HepG2 (cell line): ENCODE measurements at regions not wholly inside any gene's neighbourhood (a gene's known extent, or its start where the extent isn't known, plus 50 kb on each side); places are given as distances from the start of the nearest gene placed in this dataset.

Experiments used
- ATAC-seq: fragments of 200-7000 bp; cut with Tn5 transposase; 3 replicates; pipeline ENCODE4 v1.9.1; 2020; ENCODE audit warnings: mild to moderate bottlenecking, moderate library complexity
- BruUV-seq: library from RNA; stranded (reverse); fragments of 400-500 nt; replicated peaks from 2 replicates; lab custom pipeline; 2021; lab: Mats Ljungman, UMichigan
- CTCF ChIA-PET: fragments of 300-600 bp; formaldehyde crosslinking; extraction: SDS; loops from one replicate; lab custom pipeline; 2021; ENCODE audit warnings: low total read pairs, inconsistent platforms, low intra/inter-chr PET ratio; lab: Yijun Ruan, JAX
- POLR2A ChIA-PET: fragments of 350-600 bp; sonication (Branson Sonifier 250); formaldehyde crosslinking; loops from one replicate; lab custom pipeline; 2020; ENCODE audit warnings: antibody characterized with exemption, inconsistent platforms; lab: Yijun Ruan, JAX
- DNase-seq: peaks from one replicate; pipeline ENCODE4 v3.0.0-alpha.2; 2015; ENCODE audit warnings: low spot score
- FAIRE-seq: peaks from 3 replicates; lab custom pipeline; 2011; peaks lifted over from hg19 to GRCh38; lab: Jason Lieb, UNC
- H2AFZ ChIP-seq: one replicate; pipeline ENCODE4 v1.6.1; 2011; ENCODE audit warnings: low read length, inconsistent platforms
- H3K27ac ChIP-seq: fragments of 300-600 bp; 3 replicates; pipeline ENCODE4 v1.8.0; 2011; ENCODE audit warnings: mixed run types, mild to moderate bottlenecking, mixed read lengths, low read length, inconsistent platforms; ENCODE audit not compliant: insufficient read depth; ENCODE audit errors: extremely low read length
- H3K27me3 ChIP-seq, 2 experiments: fragments of 200-600 bp in 1 of 2; 2 replicates in 1 of 2; 3 replicates in 1 of 2; pipeline versions ENCODE4 v1.6.0 to v1.8.0; 2011; ENCODE audit warnings: low read length in 2 of 2, mild to moderate bottlenecking in 2 of 2, moderate library complexity in 2 of 2, inconsistent platforms in 1 of 2; ENCODE audit not compliant: insufficient read depth in 2 of 2, control insufficient read depth in 1 of 2
- H3K36me3 ChIP-seq, 2 experiments: fragments of 200-600 bp in 1 of 2; replicated peaks in 1 of 2; 2 replicates in 1 of 2; 3 replicates in 1 of 2; pipeline versions ENCODE4 v1.5.1 to v1.8.0; 2011; ENCODE audit warnings: low read length in 2 of 2, inconsistent platforms in 1 of 2; ENCODE audit not compliant: insufficient read depth in 2 of 2, control insufficient read depth in 1 of 2
- H3K4me1 ChIP-seq: 2 replicates; pipeline ENCODE4 v1.5.1; 2012; ENCODE audit warnings: low read length, inconsistent platforms; ENCODE audit not compliant: insufficient read depth
- H3K4me2 ChIP-seq: 2 replicates; pipeline ENCODE4 v1.6.0; 2011; ENCODE audit warnings: low read depth, low read length, inconsistent platforms
- H3K4me3 ChIP-seq, 3 experiments: fragments of 200-600 bp in 1 of 3; sonication (generic), shearing (Covaris generic) in 1 of 3; replicated peaks in 1 of 3; 2 replicates each; pipeline ENCODE4 v1.5.1; 2011 to 2016; ENCODE audit warnings: low read length in 3 of 3, inconsistent platforms in 2 of 3, low read depth in 2 of 3, mild to moderate bottlenecking in 2 of 3, control low read depth in 1 of 3, mixed read lengths in 1 of 3; ENCODE audit not compliant: insufficient read depth in 1 of 3
- H3K79me2 ChIP-seq: one replicate; pipeline ENCODE4 v1.6.1; 2011; ENCODE audit warnings: low read length, inconsistent platforms; ENCODE audit not compliant: insufficient read depth
- H3K9ac ChIP-seq: 2 replicates; pipeline ENCODE4 v1.6.0; 2011; ENCODE audit warnings: mild to moderate bottlenecking, low read depth, low read length, inconsistent platforms; ENCODE audit not compliant: insufficient read depth
- H3K9me3 ChIP-seq: 2 replicates; pipeline ENCODE4 v1.5.1; 2012; ENCODE audit warnings: mild to moderate bottlenecking, low read length
- H4K20me1 ChIP-seq: 2 replicates; pipeline ENCODE4 v1.6.0; 2011; ENCODE audit warnings: inconsistent platforms, mild to moderate bottlenecking, low read length, moderate library complexity; ENCODE audit not compliant: insufficient read depth
- HNRNPL ChIP-seq: fragments of 200-400 bp; formaldehyde crosslinking; IDR thresholded peaks from 2 replicates; pipeline ENCODE4 v1.6.1; 2017; ENCODE audit warnings: mild to moderate bottlenecking, low read depth, low read length
- HOXD1 ChIP-seq: sonication (generic); formaldehyde crosslinking; IDR thresholded peaks from 2 replicates; pipeline ENCODE4 v1.5.0; 2020; ENCODE audit warnings: missing genetic modification reagents
- KLF11 ChIP-seq: IDR thresholded peaks from 2 replicates; pipeline ENCODE4 v1.6.1; 2016; ENCODE audit warnings: missing compliant biosample characterization
- KLF9 ChIP-seq: IDR thresholded peaks from 2 replicates; pipeline ENCODE4 v1.6.1; 2016; ENCODE audit warnings: low read depth
- MYC ChIP-seq: sonication (generic); formaldehyde crosslinking; IDR thresholded peaks from 2 replicates; pipeline ENCODE4 v1.9.0; 2021; ENCODE audit warnings: missing genetic modification reagents, borderline replicate concordance
- NR2C2 ChIP-seq: sonication (generic); formaldehyde crosslinking; IDR thresholded peaks from 2 replicates; pipeline ENCODE4 v1.4.0; 2020; ENCODE audit warnings: missing genetic modification reagents, mild to moderate bottlenecking, moderate library complexity, borderline replicate concordance
- SALL2 ChIP-seq: sonication (generic); formaldehyde crosslinking; IDR thresholded peaks from 2 replicates; pipeline ENCODE4 v1.8.1; 2023; ENCODE audit warnings: mild to moderate bottlenecking, missing genetic modification reagents, inconsistent platforms
- ZBTB34 ChIP-seq: sonication (generic); formaldehyde crosslinking; IDR thresholded peaks from 2 replicates; pipeline ENCODE4 v1.8.0; 2022; ENCODE audit warnings: mild to moderate bottlenecking, missing genetic modification reagents
- ZNF264 ChIP-seq: sonication (generic); formaldehyde crosslinking; IDR thresholded peaks from 2 replicates; pipeline ENCODE4 v1.4.0; 2020; ENCODE audit warnings: missing genetic modification reagents
- ZNF512B ChIP-seq: sonication (generic); formaldehyde crosslinking; IDR thresholded peaks from 2 replicates; pipeline ENCODE4 v1.5.1; 2020; ENCODE audit warnings: missing genetic modification reagents, mild to moderate bottlenecking, borderline replicate concordance
- ZNF563 ChIP-seq: sonication (generic); formaldehyde crosslinking; IDR thresholded peaks from 2 replicates; pipeline ENCODE4 v1.8.0; 2022; ENCODE audit warnings: mild to moderate bottlenecking, moderate library complexity, missing genetic modification reagents
- ZNF747 ChIP-seq: sonication (generic); formaldehyde crosslinking; IDR thresholded peaks from 2 replicates; pipeline ENCODE4 v1.8.1; 2023; ENCODE audit warnings: missing genetic modification reagents, mild to moderate bottlenecking, borderline replicate concordance
- WGBS: methylation state at CpG from one replicate; pipeline ENCODE4 v1.1.6; 2017; ENCODE audit warnings: low lambda C conversion rate; 5-methylcytosine and 5-hydroxymethylcytosine counted together
- in situ Hi-C: cut with HindIII; loops from 2 replicates; pipeline ENCODE4 v1.10.0; 2017; ENCODE audit warnings: low pct_unique_long_range_greater_than_20kb; ENCODE audit not compliant: extremely low pct_ligation_motif_present
- intact Hi-C: fragments of 100-400 bp; cut with micrococcal nuclease; formaldehyde crosslinking; loops from one replicate; pipeline ENCODE4 v1.10.0; 2022; ENCODE audit not compliant: unreplicated experiment

- Histone ChIP-seq H3K79me2 (no peaks in the 10 kb centered on the region), H3K9me3 (peaks cover 26% of the 10 kb centered on the region), H3K9ac (no peak overlapping the region), H3K27me3 (no peaks in the 10 kb centered on the region), H4K20me1 (no peaks in the 10 kb centered on the region), H2AFZ (no peak overlapping the region), H3K4me1 (peaks cover 47% of the 10 kb centered on the region), H3K4me3 (no peak overlapping the region), H3K36me3 (no peaks in the 10 kb centered on the region), H3K27ac (no peak overlapping the region), H3K4me2 (no peak overlapping the region)
- 47% methylated on average over 2 of the region's 2 CpGs for WGBS
- DNase-seq (no peak), FAIRE-seq (no peak), ATAC-seq (no peak)
- in situ Hi-C loops (no loop called here), intact Hi-C loops (no loop called here)
- ChIA-PET CTCF (no interaction called here), POLR2A (no interaction called here)
- no TSS peak for BruUV-seq
- TF ChIP-seq KLF11 (CRISPR knock-in tag), result no peak
- TF ChIP-seq NR2C2 (CRISPR knock-in tag), result no peak
- no peak for TF ChIP-seq HNRNPL
- no peak for TF ChIP-seq KLF9 (CRISPR knock-in tag)
- TF ChIP-seq MYC, result no peak
- no peak for TF ChIP-seq HOXD1 (CRISPR knock-in tag)
- TF ChIP-seq ZNF264 (CRISPR knock-in tag), result no peak
- no peak for TF ChIP-seq ZNF512B (CRISPR knock-in tag)
- no peak for TF ChIP-seq ZBTB34
- no peak for TF ChIP-seq ZNF563
- no peak for TF ChIP-seq SALL2
- no peak for TF ChIP-seq ZNF747 (CRISPR knock-in tag)
Measured at GRCh38 chr2:16064745-16065144, 124.4 kb downstream of the MYCN start.
